Testis (tissue), 2 donors: ENCODE measurements at regions not wholly inside any gene's neighbourhood (a gene's known extent, or its start where the extent isn't known, plus 50 kb on each side); places are given as distances from the start of the nearest gene placed in this dataset.

Experiments used
- DNase-seq: peaks from one replicate; pipeline ENCODE4 v3.0.0-alpha.2; 2019
- H3K27ac ChIP-seq, 2 donors: fragments of 200-600 bp; sonication (generic); one replicate each; pipeline ENCODE4 v1.5.1; 2019
- H3K27me3 ChIP-seq: fragments of 200-600 bp; sonication (generic); one replicate; pipeline ENCODE4 v1.5.1; 2019
- H3K36me3 ChIP-seq: fragments of 200-600 bp; sonication (generic); one replicate; pipeline ENCODE4 v1.5.1; 2017; ENCODE audit warnings: low read depth; ENCODE audit errors: missing control alignments
- H3K4me1 ChIP-seq: fragments of 200-600 bp; sonication (generic); one replicate; pipeline ENCODE4 v1.5.1; 2019
- H3K4me3 ChIP-seq, 2 donors: fragments of 200-600 bp; sonication (generic); one replicate each; pipeline ENCODE4 v1.5.1; 2017 to 2019
- H3K9me3 ChIP-seq: fragments of 200-600 bp; sonication (generic); one replicate; pipeline ENCODE4 v1.5.1; 2017
- CTCF ChIP-seq, 3 experiments: fragments of 450-650 bp in 2 of 3; fragments of 200-600 bp in 1 of 3; sonication (generic) in 1 of 3; IDR thresholded peaks; one replicate each; pipeline ENCODE4 v1.5.1; 2016 to 2019; ENCODE audit warnings: antibody characterized with exemption in 3 of 3, mild to moderate bottlenecking in 2 of 3, moderate library complexity in 1 of 3
- POLR2A ChIP-seq: fragments of 450-650 bp; IDR thresholded peaks from one replicate; pipeline ENCODE4 v1.6.1; 2017; ENCODE audit warnings: antibody characterized with exemption, mild to moderate bottlenecking, moderate library complexity
- WGBS, 2 donors: methylation state at CpG; one replicate each; pipeline ENCODE4 v1.1.5; 2018; 5-methylcytosine and 5-hydroxymethylcytosine counted together
- intact Hi-C: fragments of 100-400 bp; cut with DNase I; formaldehyde crosslinking; loops from one replicate; pipeline ENCODE4 v1.15.1; 2023; ENCODE audit warnings: low total_unique reads

GRCh38 chr6:21824431-21825177 is 231.1 kb downstream of the SOX4 start:
- no peak for DNase-seq
- Histone ChIP-seq H3K27ac (no peak overlapping the region), H3K4me3 (no peak overlapping the region), H3K27me3 (no peaks in the 10 kb centered on the region), H3K4me1 (no peaks in the 10 kb centered on the region), H3K36me3 (no peaks in the 10 kb centered on the region), H3K9me3 (no peaks in the 10 kb centered on the region)
- no peak for TF ChIP-seq POLR2A
- no peak for TF ChIP-seq CTCF (IDR thresholded peaks at IDR 0.05)
- WGBS, 2 donors, result 85 to 92% methylated on average over 8 of the region's 8 CpGs
- intact Hi-C loops, result no loop called here

- 93 to 94% methylated on average over 7 of the region's 7 CpGs for WGBS, 2 donors
- intact Hi-C loops, result no loop called here
- TF ChIP-seq CTCF (IDR thresholded peaks at IDR 0.05), result no peak
Observed at GRCh38 chr6:21826023-21826422, 232.5 kb downstream of the SOX4 start.

GRCh38 chr6:21826904-21827303 is 233.4 kb downstream of the SOX4 start:
- 96 to 98% methylated on average over 9 of the region's 9 CpGs for WGBS, 2 donors

More at GRCh38 chr6:21826023-21826422, 232.5 kb downstream of the SOX4 start:
- no peaks in the 10 kb centered on the region for H3K4me1 ChIP-seq
- H3K9me3 ChIP-seq, result no peaks in the 10 kb centered on the region
- no peaks in the 10 kb centered on the region for H3K27me3 ChIP-seq
- no peak overlapping the region for H3K27ac ChIP-seq
- DNase-seq, result no peak
- H3K36me3 ChIP-seq, result no peaks in the 10 kb centered on the region
- H3K4me3 ChIP-seq, result no peak overlapping the region

GRCh38 chr6:21827425-21828202 is 234.1 kb downstream of the SOX4 start:
- TF ChIP-seq CTCF (IDR thresholded peaks at IDR 0.05) (no peak), POLR2A (no peak)
- intact Hi-C loops, result no loop called here
- no peaks in the 10 kb centered on the region for H3K9me3 ChIP-seq
- H3K27ac ChIP-seq, result no peak overlapping the region
- H3K36me3 ChIP-seq, result no peaks in the 10 kb centered on the region
- H3K27me3 ChIP-seq, result no peaks in the 10 kb centered on the region
- WGBS, 2 donors, result 70 to 79% methylated on average over 8 of the region's 8 CpGs
- H3K4me1 ChIP-seq, result no peaks in the 10 kb centered on the region
- DNase-seq, result no peak
- no peak overlapping the region for H3K4me3 ChIP-seq

More at GRCh38 chr6:21826904-21827303, 233.4 kb downstream of the SOX4 start:
- Histone ChIP-seq H3K9me3 (no peaks in the 10 kb centered on the region), H3K27ac (no peak overlapping the region), H3K36me3 (no peaks in the 10 kb centered on the region), H3K4me1 (no peaks in the 10 kb centered on the region), H3K27me3 (no peaks in the 10 kb centered on the region), H3K4me3 (no peak overlapping the region)
- no peak for DNase-seq
- TF ChIP-seq POLR2A, result no peak
- TF ChIP-seq CTCF (IDR thresholded peaks at IDR 0.05), result no peak
- intact Hi-C loops, result no loop called here
